B cell (primary cell): ENCODE measurements at regions not wholly inside any gene's neighbourhood (a gene's known extent, or its start where the extent isn't known, plus 50 kb on each side); places are given as distances from the start of the nearest gene placed in this dataset.

Experiments
- ATAC-seq: fragments of 200-7000 bp; cut with Tn5 transposase; one replicate; pipeline ENCODE4 v1.10.0; 2021; ENCODE audit warnings: low read depth, mild to moderate bottlenecking, moderate number of reproducible peaks, moderate library complexity
- CTCF ChIA-PET: fragments of 350-600 bp; sonication (Branson Sonifier 250); formaldehyde crosslinking; loops from one replicate; lab custom pipeline; 2021; ENCODE audit warnings: antibody characterized with exemption, inconsistent platforms; lab: Charles Lee
- POLR2A ChIA-PET: fragments of 350-600 bp; sonication (Branson Sonifier 250); formaldehyde crosslinking; loops from one replicate; lab custom pipeline; 2021; ENCODE audit warnings: antibody characterized with exemption; lab: Charles Lee
- DNase-seq: peaks from one replicate; pipeline ENCODE4 v3.0.0; 2013
- H2AFZ ChIP-seq: 2 replicates; pipeline ENCODE4 v1.6.1; 2012; ENCODE audit warnings: mild to moderate bottlenecking, low read depth, low read length; ENCODE audit not compliant: insufficient read depth, poor library complexity, severe bottlenecking
- H3K27ac ChIP-seq, 2 donors: 1 replicate in 1 of 2; 2 replicates in 1 of 2; pipeline ENCODE4 v1.5.1; 2012 to 2013; ENCODE audit warnings: low read length in 2 of 2, mild to moderate bottlenecking in 2 of 2, moderate library complexity in 1 of 2
- H3K27me3 ChIP-seq, 4 experiments: fragments of 200-600 bp in 1 of 4; sonication (generic) in 1 of 4; replicated peaks in 1 of 4; 1 replicate in 2 of 4; 2 replicates in 2 of 4; pipeline versions ENCODE4 v1.6.1 to v1.7.0; 2013 to 2016; ENCODE audit warnings: low read length in 3 of 4, mild to moderate bottlenecking in 2 of 4, mixed read lengths in 1 of 4, moderate library complexity in 1 of 4; ENCODE audit not compliant: insufficient read depth in 4 of 4, control insufficient read depth in 3 of 4; ENCODE audit errors: control extremely low read depth in 1 of 4
- H3K36me3 ChIP-seq, 2 experiments: replicated peaks in 1 of 2; 1 replicate in 1 of 2; 2 replicates in 1 of 2; pipeline versions ENCODE4 v1.6.1 to v1.7.1; 2013; ENCODE audit warnings: low read length in 1 of 2; ENCODE audit not compliant: insufficient read depth in 2 of 2, control insufficient read depth in 1 of 2; ENCODE audit errors: control extremely low read depth in 1 of 2, extremely low read depth in 1 of 2
- H3K4me1 ChIP-seq, 2 donors: fragments of 200-600 bp in 1 of 2; sonication (generic) in 1 of 2; 1 replicate in 1 of 2; 2 replicates in 1 of 2; pipeline versions ENCODE4 v1.5.1 to v1.6.1; 2013 to 2017; ENCODE audit warnings: low read length in 2 of 2; ENCODE audit not compliant: control insufficient read depth in 2 of 2, insufficient read depth in 2 of 2
- H3K4me2 ChIP-seq: replicated peaks from 2 replicates; pipeline ENCODE3; 2012; ENCODE audit warnings: mild to moderate bottlenecking, low read depth, low read length; ENCODE audit not compliant: poor library complexity, severe bottlenecking
- H3K4me3 ChIP-seq, 5 experiments: fragments of 200-600 bp in 1 of 5; sonication (generic) in 1 of 5; 1 replicate in 3 of 5; 2 replicates in 2 of 5; pipeline versions ENCODE4 v1.5.1 to v1.7.0; 2011 to 2016; ENCODE audit warnings: low read length in 4 of 5, mild to moderate bottlenecking in 4 of 5, low read depth in 2 of 5, control low read depth in 1 of 5, moderate library complexity in 1 of 5; ENCODE audit not compliant: insufficient read depth in 1 of 5; ENCODE audit errors: control extremely low read depth in 1 of 5, extremely low read depth in 1 of 5
- H3K79me2 ChIP-seq: fragments of 200-600 bp; sonication (generic); one replicate; pipeline ENCODE4 v1.6.0; 2016; ENCODE audit warnings: low read length; ENCODE audit not compliant: control insufficient read depth, insufficient read depth
- H3K9ac ChIP-seq: fragments of 200-600 bp; sonication (generic); 2 replicates; pipeline ENCODE4 v1.6.1; 2017; ENCODE audit warnings: mild to moderate bottlenecking, low read length, moderate library complexity
- H3K9me3 ChIP-seq, 3 donors: one replicate each; pipeline versions ENCODE4 v1.6.1 to v1.7.1; 2013; ENCODE audit warnings: low read length in 2 of 3; ENCODE audit not compliant: control insufficient read depth in 2 of 3, insufficient read depth in 1 of 3; ENCODE audit errors: control extremely low read depth in 1 of 3
- H4K20me1 ChIP-seq: 2 replicates; pipeline ENCODE4 v1.6.0; 2012; ENCODE audit warnings: mild to moderate bottlenecking, low read length; ENCODE audit not compliant: insufficient read depth, control insufficient read depth, poor library complexity, severe bottlenecking
- H3K27ac Mint-ChIP-seq: one replicate; pipeline ENCODE4 v1.8.0; 2021; ENCODE audit warnings: mixed read lengths
- H3K27me3 Mint-ChIP-seq: one replicate; pipeline ENCODE4 v1.8.0; 2021; ENCODE audit warnings: mixed read lengths
- H3K4me1 Mint-ChIP-seq: one replicate; pipeline ENCODE4 v1.8.0; 2021; ENCODE audit warnings: mixed read lengths
- H3K4me3 Mint-ChIP-seq: one replicate; pipeline ENCODE4 v1.8.0; 2021; ENCODE audit warnings: mixed read lengths
- H3K9me3 Mint-ChIP-seq: one replicate; pipeline ENCODE4 v1.8.0; 2022; ENCODE audit warnings: mixed read lengths; ENCODE audit not compliant: insufficient read depth
- EZH2 ChIP-seq: IDR thresholded peaks from 2 replicates; pipeline ENCODE4 v1.6.1; 2012; ENCODE audit warnings: borderline replicate concordance, low read depth, mild to moderate bottlenecking, moderate library complexity, low read length; ENCODE audit not compliant: insufficient read depth, poor library complexity, severe bottlenecking
- WGBS: methylation state at CpG from one replicate; pipeline ENCODE4 v1.1.5; 2013; ENCODE audit warnings: missing lambda C conversion rate; ENCODE audit not compliant: insufficient coverage; 5-methylcytosine and 5-hydroxymethylcytosine counted together
- intact Hi-C: fragments of 100-400 bp; cut with micrococcal nuclease; formaldehyde crosslinking; loops from one replicate; pipeline ENCODE4 v1.10.0; 2022
- TF ChIP-seq, protein P1 (sequence below): fragments of 200-600 bp; IDR thresholded peaks from one replicate; pipeline ENCODE4 v1.8.0; 2022; ENCODE audit warnings: antibody characterized with exemption, mild to moderate bottlenecking

DNA sequence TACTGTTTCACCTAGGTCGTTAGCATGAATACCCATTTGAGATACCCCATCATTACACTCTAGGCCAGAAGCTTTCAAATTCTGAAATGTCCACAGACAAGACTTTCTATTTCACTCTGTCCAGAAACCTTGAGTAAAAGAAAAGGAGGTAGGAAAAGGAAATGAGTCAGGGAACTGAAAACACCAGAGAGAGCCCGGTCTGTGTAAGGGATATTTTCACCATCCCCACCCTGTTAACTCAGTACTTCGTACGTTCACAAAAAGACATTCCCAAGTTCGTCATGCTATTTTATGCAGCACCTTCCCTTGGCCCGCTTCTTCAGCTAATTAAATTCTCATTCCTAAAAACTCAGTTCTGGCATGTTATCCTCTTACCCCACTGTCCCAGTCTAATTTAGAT, 89.4 kb upstream of the SOX2 start:
- no peak overlapping the region for H2AFZ ChIP-seq
- no peak overlapping the region for H3K9ac ChIP-seq
- TF ChIP-seq, protein P1, sequence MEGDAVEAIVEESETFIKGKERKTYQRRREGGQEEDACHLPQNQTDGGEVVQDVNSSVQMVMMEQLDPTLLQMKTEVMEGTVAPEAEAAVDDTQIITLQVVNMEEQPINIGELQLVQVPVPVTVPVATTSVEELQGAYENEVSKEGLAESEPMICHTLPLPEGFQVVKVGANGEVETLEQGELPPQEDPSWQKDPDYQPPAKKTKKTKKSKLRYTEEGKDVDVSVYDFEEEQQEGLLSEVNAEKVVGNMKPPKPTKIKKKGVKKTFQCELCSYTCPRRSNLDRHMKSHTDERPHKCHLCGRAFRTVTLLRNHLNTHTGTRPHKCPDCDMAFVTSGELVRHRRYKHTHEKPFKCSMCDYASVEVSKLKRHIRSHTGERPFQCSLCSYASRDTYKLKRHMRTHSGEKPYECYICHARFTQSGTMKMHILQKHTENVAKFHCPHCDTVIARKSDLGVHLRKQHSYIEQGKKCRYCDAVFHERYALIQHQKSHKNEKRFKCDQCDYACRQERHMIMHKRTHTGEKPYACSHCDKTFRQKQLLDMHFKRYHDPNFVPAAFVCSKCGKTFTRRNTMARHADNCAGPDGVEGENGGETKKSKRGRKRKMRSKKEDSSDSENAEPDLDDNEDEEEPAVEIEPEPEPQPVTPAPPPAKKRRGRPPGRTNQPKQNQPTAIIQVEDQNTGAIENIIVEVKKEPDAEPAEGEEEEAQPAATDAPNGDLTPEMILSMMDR, result no peak
- no peak for TF ChIP-seq EZH2
- ATAC-seq (no peak), DNase-seq (no peak)
- no peak overlapping the region for H3K4me3 Mint-ChIP-seq
- no peaks in the 10 kb centered on the region for H3K79me2 ChIP-seq
- ChIA-PET POLR2A (no interaction called here), CTCF (no interaction called here)
- no peaks in the 10 kb centered on the region for H4K20me1 ChIP-seq
- H3K4me2 ChIP-seq, result no peak overlapping the region
- no peaks in the 10 kb centered on the region for H3K9me3 Mint-ChIP-seq
- H3K4me1 ChIP-seq, result no peaks in the 10 kb centered on the region
- WGBS, result 75% methylated on average over 4 of the region's 6 CpGs
- H3K27ac ChIP-seq, result no peak overlapping the region
- H3K4me1 Mint-ChIP-seq, result no peaks in the 10 kb centered on the region
- no peaks in the 10 kb centered on the region for H3K27me3 ChIP-seq
- H3K27ac Mint-ChIP-seq, result no peak overlapping the region
- H3K27me3 Mint-ChIP-seq, result no peaks in the 10 kb centered on the region
- no peak overlapping the region for H3K4me3 ChIP-seq
- H3K36me3 ChIP-seq, result no peaks in the 10 kb centered on the region
- no peaks in the 10 kb centered on the region for H3K9me3 ChIP-seq
- intact Hi-C loops, result no loop called here

DNA sequence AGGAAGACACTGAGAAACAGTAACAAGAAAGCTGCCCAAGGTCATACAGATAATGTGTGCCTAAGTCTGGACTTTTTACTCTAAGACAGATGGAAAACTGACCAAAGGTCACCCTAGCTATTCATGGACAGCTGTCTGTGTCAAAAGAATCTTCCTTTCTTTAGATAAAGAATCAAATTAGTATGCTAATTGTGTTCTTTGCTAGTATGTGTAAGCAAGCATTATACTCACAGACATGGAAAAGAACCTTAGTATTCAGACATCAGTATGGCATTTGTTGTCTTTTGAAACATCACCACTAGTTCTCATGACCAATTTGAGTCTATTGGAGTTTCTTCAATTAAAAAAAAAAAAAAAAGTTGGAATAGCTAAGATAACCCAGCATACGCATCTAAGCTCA, 91.8 kb upstream of the SOX2 start:
- H3K27ac Mint-ChIP-seq, result no peak overlapping the region
- Histone ChIP-seq H3K36me3 (no peaks in the 10 kb centered on the region), H3K4me3 (no peak overlapping the region), H3K4me2 (no peak overlapping the region), H3K9me3 (no peaks in the 10 kb centered on the region), H3K27ac (no peak overlapping the region), H3K27me3 (no peaks in the 10 kb centered on the region), H3K9ac (no peak overlapping the region), H2AFZ (no peak overlapping the region), H3K79me2 (no peaks in the 10 kb centered on the region), H3K4me1 (no peaks in the 10 kb centered on the region), H4K20me1 (no peaks in the 10 kb centered on the region)
- no peak for TF ChIP-seq EZH2
- TF ChIP-seq, protein P1, result no peak
- ChIA-PET POLR2A (no interaction called here), CTCF (no interaction called here)
- no peaks in the 10 kb centered on the region for H3K4me1 Mint-ChIP-seq
- intact Hi-C loops, result no loop called here
- H3K4me3 Mint-ChIP-seq, result no peak overlapping the region
- no peaks in the 10 kb centered on the region for H3K27me3 Mint-ChIP-seq
- ATAC-seq, result no peak
- DNase-seq, result no peak
- no CpG with 5 or more reads among the region's 1 CpG for WGBS
- H3K9me3 Mint-ChIP-seq, result no peaks in the 10 kb centered on the region
